Cardiac fibroblast (primary cell): ENCODE measurements at regions not wholly inside any gene's neighbourhood (a gene's known extent, or its start where the extent isn't known, plus 50 kb on each side); places are given as distances from the start of the nearest gene placed in this dataset.

Source experiments
- DNase-seq, 2 donors: peaks; one replicate each; pipeline versions ENCODE4 v3.0.0 to v3.0.0-alpha.2; 2010; ENCODE audit warnings: low read depth in 2 of 2
- H3K4me3 ChIP-seq, 2 donors: replicated peaks in 1 of 2; 1 replicate in 1 of 2; 2 replicates in 1 of 2; pipeline ENCODE4 v1.5.1; 2011; ENCODE audit warnings: low read depth in 2 of 2, low read length in 2 of 2, mild to moderate bottlenecking in 2 of 2, moderate library complexity in 1 of 2
- TF ChIP-seq, protein P1 (sequence below): IDR thresholded peaks from one replicate; pipeline ENCODE4 v1.5.1; 2011; ENCODE audit warnings: low read depth, mild to moderate bottlenecking, low read length, inconsistent platforms

DNA sequence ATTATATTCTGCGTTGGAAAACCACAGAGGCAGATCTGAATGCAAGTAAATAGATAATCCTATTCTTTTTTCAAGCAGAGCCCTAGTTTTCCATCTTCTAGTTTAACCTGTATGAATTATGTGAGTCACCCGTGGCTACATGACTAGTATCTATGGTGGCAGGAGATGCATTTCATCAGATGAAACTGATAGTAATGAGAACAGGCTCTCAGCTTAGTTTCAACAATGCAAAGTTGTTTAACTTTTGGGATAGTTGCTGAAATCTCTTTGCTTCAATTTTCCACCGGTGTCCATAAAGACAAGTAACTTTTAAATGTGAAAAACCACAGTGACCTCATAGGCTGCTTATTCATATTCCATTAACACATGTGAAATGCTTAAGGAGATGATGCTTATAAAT is 1317.4 kb upstream of the TENM3 start:
- no peak overlapping the region for H3K4me3 ChIP-seq
- DNase-seq = no peak
- TF ChIP-seq, protein P1, sequence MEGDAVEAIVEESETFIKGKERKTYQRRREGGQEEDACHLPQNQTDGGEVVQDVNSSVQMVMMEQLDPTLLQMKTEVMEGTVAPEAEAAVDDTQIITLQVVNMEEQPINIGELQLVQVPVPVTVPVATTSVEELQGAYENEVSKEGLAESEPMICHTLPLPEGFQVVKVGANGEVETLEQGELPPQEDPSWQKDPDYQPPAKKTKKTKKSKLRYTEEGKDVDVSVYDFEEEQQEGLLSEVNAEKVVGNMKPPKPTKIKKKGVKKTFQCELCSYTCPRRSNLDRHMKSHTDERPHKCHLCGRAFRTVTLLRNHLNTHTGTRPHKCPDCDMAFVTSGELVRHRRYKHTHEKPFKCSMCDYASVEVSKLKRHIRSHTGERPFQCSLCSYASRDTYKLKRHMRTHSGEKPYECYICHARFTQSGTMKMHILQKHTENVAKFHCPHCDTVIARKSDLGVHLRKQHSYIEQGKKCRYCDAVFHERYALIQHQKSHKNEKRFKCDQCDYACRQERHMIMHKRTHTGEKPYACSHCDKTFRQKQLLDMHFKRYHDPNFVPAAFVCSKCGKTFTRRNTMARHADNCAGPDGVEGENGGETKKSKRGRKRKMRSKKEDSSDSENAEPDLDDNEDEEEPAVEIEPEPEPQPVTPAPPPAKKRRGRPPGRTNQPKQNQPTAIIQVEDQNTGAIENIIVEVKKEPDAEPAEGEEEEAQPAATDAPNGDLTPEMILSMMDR = no peak

DNA sequence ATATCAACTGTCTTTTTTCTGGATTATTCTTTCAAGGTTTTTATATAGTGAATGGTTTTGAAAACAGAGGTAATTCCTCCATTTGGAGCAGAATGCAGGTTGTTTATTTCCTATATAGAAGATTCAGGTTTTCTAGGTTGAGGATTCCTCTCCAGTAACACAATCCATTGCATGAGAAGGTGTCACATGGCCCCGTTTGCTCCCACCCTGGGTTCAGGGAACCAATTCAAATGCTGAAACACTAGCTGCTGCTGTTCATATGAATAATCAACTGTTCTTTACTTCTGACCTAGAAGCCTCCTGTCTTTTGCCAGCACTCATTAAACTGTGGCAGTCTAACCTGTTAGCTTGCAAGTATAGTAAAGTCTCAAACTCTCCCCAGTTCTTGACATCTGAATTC is 1316.9 kb upstream of the TENM3 start:
- TF ChIP-seq, protein P1 = no peak
- H3K4me3 ChIP-seq = no peak overlapping the region
- no peak for DNase-seq

DNA sequence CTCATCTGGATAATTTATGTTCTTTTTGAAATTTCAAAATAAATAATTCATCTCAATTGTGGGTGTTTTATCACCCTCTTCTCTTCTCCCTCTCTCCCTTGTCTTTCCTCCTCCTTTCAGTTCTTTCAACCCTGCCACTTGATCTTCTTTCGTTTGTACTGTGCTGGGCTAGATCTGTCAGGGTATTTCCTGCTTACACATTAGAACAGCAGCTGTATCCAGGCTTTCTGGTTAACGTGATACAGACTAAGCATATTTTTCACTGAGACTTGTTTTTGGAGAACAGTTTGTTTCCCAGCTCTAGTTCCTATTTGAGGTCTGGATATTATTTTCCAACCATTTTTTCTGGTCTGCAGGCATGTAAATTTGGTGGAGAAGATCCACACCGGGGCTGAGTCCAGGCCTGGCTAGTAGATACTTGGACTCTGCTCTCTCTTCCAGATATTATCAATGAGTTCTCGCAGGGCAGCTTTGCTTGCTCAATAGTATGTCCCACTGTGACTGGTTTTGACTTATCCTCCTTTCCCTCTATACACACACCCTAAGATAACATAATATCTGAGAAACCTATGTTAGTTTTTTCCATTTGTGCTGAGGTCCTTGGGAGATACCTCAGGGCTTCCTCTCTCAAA is 1310.7 kb upstream of the TENM3 start:
- TF ChIP-seq, protein P1 = no peak
- DNase-seq = no peak
- no peak overlapping the region for H3K4me3 ChIP-seq

DNA sequence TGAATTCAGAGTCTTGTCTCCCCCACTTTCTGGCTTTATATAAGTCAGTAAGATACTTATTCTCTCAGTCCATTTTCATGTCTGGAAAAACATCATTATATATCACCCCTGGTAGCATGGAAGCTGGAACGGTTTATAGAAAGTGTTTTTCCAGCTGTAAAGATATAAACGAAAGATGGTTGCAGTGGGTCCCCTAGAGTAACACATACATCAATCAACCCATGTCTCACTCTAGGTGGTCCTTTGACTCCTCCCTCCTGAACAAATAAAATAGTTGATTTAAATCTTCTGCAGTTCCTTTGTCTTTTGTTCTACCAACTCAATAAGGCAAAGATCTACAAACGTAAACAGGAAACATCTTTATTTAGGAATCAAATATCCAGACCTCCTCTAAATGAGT is 1306.1 kb upstream of the TENM3 start:
- no peak for DNase-seq
- TF ChIP-seq, protein P1 = no peak
- no peak overlapping the region for H3K4me3 ChIP-seq

DNA sequence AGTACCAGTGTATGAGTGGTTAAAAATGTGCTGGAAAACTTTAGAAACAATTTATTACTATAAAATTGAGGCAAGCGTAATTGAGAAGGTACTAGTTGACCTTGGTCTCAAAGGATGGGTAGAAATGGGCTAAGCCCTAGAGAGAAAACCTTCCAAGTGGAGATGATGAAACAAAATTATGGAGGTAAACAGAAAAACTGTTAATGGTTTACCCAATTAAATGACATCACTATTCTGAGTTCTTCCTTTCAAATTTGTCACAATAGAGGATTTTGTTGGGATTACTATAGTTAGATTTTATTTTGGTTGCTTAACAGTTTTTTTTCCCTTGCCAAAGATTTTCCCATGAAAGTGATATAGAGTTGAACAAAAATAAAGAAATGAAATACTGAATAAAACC is 1302.5 kb upstream of the TENM3 start:
- TF ChIP-seq, protein P1 = no peak

DNA sequence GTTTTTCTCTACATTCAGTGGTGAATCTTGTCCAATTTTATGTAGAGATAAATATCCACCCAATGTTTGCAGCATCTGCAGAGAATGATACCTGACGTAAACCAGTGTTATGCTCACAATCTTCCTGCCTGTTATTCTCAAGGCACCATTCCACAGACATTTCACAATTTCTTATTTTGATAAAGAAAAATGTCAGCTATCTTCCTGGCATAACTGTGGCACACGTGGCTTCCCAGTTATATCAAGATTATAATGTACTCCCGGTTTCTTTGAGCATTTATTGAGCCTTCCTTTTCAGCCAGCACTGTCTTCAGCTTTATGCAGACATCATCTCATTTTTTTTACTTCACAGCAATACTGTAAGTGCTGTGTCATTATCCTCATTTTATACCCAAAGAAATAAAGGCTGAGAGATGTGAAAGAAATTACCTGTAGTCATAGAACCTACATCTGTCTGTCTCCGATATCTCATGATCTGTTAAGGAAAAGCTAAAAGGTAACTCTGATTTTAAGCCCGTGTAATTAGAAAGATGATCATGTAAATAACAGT is 1300.8 kb upstream of the TENM3 start:
- TF ChIP-seq, protein P1 = no peak

More for the DNA sequence above, 1302.5 kb upstream of the TENM3 start:
- H3K4me3 ChIP-seq = no peak overlapping the region
- DNase-seq = no peak

DNA sequence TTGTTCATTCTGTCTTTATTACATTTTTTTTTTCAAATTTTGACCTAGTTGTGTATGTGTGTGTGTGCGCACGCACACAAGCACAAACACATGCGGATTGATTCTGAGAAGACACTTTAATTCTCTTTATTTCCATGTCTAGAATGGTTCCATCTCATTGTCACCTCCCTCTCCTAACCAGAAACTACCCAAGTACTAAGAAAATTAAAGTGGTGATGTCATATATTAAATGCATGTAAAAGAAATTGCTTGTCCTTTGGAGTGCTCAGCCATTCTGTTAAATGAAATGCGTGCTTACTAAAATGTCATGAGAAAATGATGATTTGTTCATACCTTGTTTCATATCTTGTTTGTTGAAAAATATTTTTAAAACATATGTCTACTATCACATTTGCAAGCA is 1297.0 kb upstream of the TENM3 start:
- TF ChIP-seq, protein P1 = no peak
- no peak overlapping the region for H3K4me3 ChIP-seq
- no peak for DNase-seq

More for the DNA sequence above, 1300.8 kb upstream of the TENM3 start:
- DNase-seq = no peak
- H3K4me3 ChIP-seq = no peak overlapping the region
